Muscle of back (tissue), 3 donors: ENCODE measurements at regions not wholly inside any gene's neighbourhood (a gene's known extent, or its start where the extent isn't known, plus 50 kb on each side); places are given as distances from the start of the nearest gene placed in this dataset.

Experiments
- DNase-seq, 3 donors: peaks; one replicate each; pipeline versions ENCODE4 v3.0.0 to v3.0.0-alpha.2; 2013

GRCh38 chr21:38659936-38660332 lies 145.8 kb upstream of the ETS2 start:
- DNase-seq = no peak

GRCh38 chr21:38660333-38661196 lies 145.2 kb upstream of the ETS2 start:
- peak in 2 of 3 donors; percentile 37 to 73 for DNase-seq

- DNase-seq = peak in 2 of 3 donors; percentile 31 to 75
Observed at GRCh38 chr21:38661197-38661871, 144.4 kb upstream of the ETS2 start.

- DNase-seq = peak in 1 of 3 donors; percentile 20
Observed at GRCh38 chr21:38661889-38662568, 143.7 kb upstream of the ETS2 start.

GRCh38 chr21:38663282-38663681 lies 142.4 kb upstream of the ETS2 start:
- DNase-seq = no peak

GRCh38 chr21:38664315-38664714 lies 141.4 kb upstream of the ETS2 start:
- DNase-seq = no peak

- peak in 1 of 3 donors; percentile 15 for DNase-seq
Observed at GRCh38 chr21:38664841-38665240, 140.9 kb upstream of the ETS2 start.

- DNase-seq = no peak
Observed at GRCh38 chr21:38667291-38667870, 138.3 kb upstream of the ETS2 start.

GRCh38 chr21:38668067-38668466 lies 137.7 kb upstream of the ETS2 start:
- no peak for DNase-seq

GRCh38 chr21:38668541-38668940 lies 137.2 kb upstream of the ETS2 start:
- DNase-seq = no peak

GRCh38 chr21:38669186-38669585 lies 136.5 kb upstream of the ETS2 start:
- DNase-seq = peak in 2 of 3 donors; percentile 21 to 56

GRCh38 chr21:38670861-38671260 lies 134.9 kb upstream of the ETS2 start:
- DNase-seq = no peak

- peak in 2 of 3 donors; percentile 36 to 67 for DNase-seq
Observed at GRCh38 chr21:38671773-38672172, 134.0 kb upstream of the ETS2 start.

- DNase-seq = peak in 2 of 3 donors; percentile 39 to 70
Observed at GRCh38 chr21:38675182-38675824, 130.4 kb upstream of the ETS2 start.

GRCh38 chr21:38678827-38679226 lies 126.9 kb upstream of the ETS2 start:
- no peak for DNase-seq

GRCh38 chr21:38679534-38679933 lies 126.2 kb upstream of the ETS2 start:
- peak in 1 of 3 donors; percentile 28 for DNase-seq

GRCh38 chr21:38680401-38680800 lies 125.3 kb upstream of the ETS2 start:
- DNase-seq = no peak

- DNase-seq = no peak
Observed at GRCh38 chr21:38683222-38683621, 122.5 kb upstream of the ETS2 start.

GRCh38 chr21:38688068-38688467 lies 117.7 kb upstream of the ETS2 start:
- DNase-seq = no peak

- no peak for DNase-seq
Observed at GRCh38 chr21:38691631-38692030, 114.1 kb upstream of the ETS2 start.

- no peak for DNase-seq
Observed at GRCh38 chr21:38696579-38696978, 109.2 kb upstream of the ETS2 start.

GRCh38 chr21:38699048-38699447 lies 106.7 kb upstream of the ETS2 start:
- DNase-seq = no peak
